Activated B cell treated with CpG ODN at 0.5 μM for 24 hours (primary cell): ENCODE measurements at regions not wholly inside any gene's neighbourhood (a gene's known extent, or its start where the extent isn't known, plus 50 kb on each side); places are given as distances from the start of the nearest gene placed in this dataset.

Source experiments
- ATAC-seq: fragments of 200-7000 bp; cut with Tn5 transposase; one replicate; pipeline ENCODE4 v1.10.0; 2021; ENCODE audit warnings: low read depth, mild to moderate bottlenecking, moderate library complexity
- CTCF ChIA-PET: fragments of 350-600 bp; sonication (Branson Sonifier 250); formaldehyde crosslinking; loops from one replicate; lab custom pipeline; 2021; ENCODE audit warnings: antibody characterized with exemption; lab: Charles Lee
- POLR2A ChIA-PET: fragments of 350-600 bp; sonication (Branson Sonifier 250); formaldehyde crosslinking; loops from one replicate; lab custom pipeline; 2021; ENCODE audit warnings: antibody characterized with exemption; lab: Charles Lee
- DNase-seq: peaks from one replicate; pipeline ENCODE4 v3.0.0; 2022
- H3K27ac Mint-ChIP-seq: one replicate; pipeline ENCODE4 v1.8.0; 2020; ENCODE audit warnings: mixed read lengths
- H3K27me3 Mint-ChIP-seq: one replicate; pipeline ENCODE4 v1.8.0; 2021; ENCODE audit warnings: mixed read lengths
- H3K36me3 Mint-ChIP-seq: one replicate; pipeline ENCODE4 v1.8.0; 2021; ENCODE audit warnings: low read depth, mixed read lengths
- H3K4me1 Mint-ChIP-seq: one replicate; pipeline ENCODE4 v1.8.0; 2021; ENCODE audit warnings: mixed read lengths
- H3K4me3 Mint-ChIP-seq: one replicate; pipeline ENCODE4 v1.8.0; 2020; ENCODE audit warnings: mild to moderate bottlenecking, mixed read lengths
- H3K9me3 Mint-ChIP-seq: one replicate; pipeline ENCODE4 v1.8.0; 2020; ENCODE audit warnings: mixed read lengths
- CTCF ChIP-seq: fragments of 200-600 bp; IDR thresholded peaks from one replicate; pipeline ENCODE4 v1.8.0; 2022; ENCODE audit warnings: antibody characterized with exemption, mild to moderate bottlenecking
- intact Hi-C: fragments of 100-400 bp; cut with micrococcal nuclease; formaldehyde crosslinking; loops from one replicate; pipeline ENCODE4 v1.15.1; 2024

GRCh38 chr22:27135031-27135981 lies 477.9 kb downstream of the MIAT start:
- POLR2A ChIA-PET, result no interaction called here
- H3K9me3 Mint-ChIP-seq, result no peaks in the 10 kb centered on the region
- H3K27me3 Mint-ChIP-seq, result peaks cover 7% of the 10 kb centered on the region
- H3K36me3 Mint-ChIP-seq, result no peaks in the 10 kb centered on the region
- intact Hi-C loops, result no loop called here
- TF ChIP-seq CTCF, result no peak
- H3K27ac Mint-ChIP-seq, result no peak overlapping the region
- H3K4me1 Mint-ChIP-seq, result no peaks in the 10 kb centered on the region
- DNase-seq (no peak), ATAC-seq (no peak)
- CTCF ChIA-PET, result no interaction called here
- H3K4me3 Mint-ChIP-seq, result no peak overlapping the region

- Mint-ChIP-seq H3K9me3 (no peaks in the 10 kb centered on the region), H3K27ac (no peak overlapping the region), H3K36me3 (no peaks in the 10 kb centered on the region), H3K4me3 (no peak overlapping the region), H3K4me1 (no peaks in the 10 kb centered on the region), H3K27me3 (peaks cover 7% of the 10 kb centered on the region)
- DNase-seq, result no peak
- ChIA-PET POLR2A (no interaction called here), CTCF (no interaction called here)
- ATAC-seq, result no peak
- intact Hi-C loops, result no loop called here
- no peak for TF ChIP-seq CTCF
Measured at GRCh38 chr22:27136596-27136995, 479.2 kb downstream of the MIAT start.

DNA sequence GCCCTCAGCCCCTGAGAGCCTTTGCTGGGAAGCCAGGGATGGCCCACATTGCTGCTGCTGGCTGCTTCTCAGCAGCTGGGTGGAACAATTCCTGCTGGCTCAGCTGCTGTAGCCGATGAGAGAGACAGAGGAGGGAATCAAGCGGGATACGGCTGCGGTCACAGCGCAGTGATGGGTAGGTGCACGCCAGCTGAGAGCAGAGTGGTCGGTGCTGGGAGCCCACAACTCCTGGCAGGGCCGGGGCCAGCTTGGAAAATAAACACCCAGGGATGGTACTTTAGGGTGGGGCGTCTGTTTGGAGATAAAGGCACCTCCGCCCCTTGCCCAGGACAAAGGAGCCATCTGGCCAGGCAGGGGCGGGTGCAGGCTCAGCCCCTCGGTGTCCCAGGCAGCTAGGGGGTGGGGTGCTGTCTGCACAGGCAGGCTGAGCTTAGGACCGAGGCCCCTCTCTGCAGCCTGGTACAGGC lies 480.5 kb downstream of the MIAT start:
- Mint-ChIP-seq H3K27ac (no peak overlapping the region), H3K4me3 (no peak overlapping the region), H3K9me3 (no peaks in the 10 kb centered on the region), H3K27me3 (peaks cover 5% of the 10 kb centered on the region), H3K4me1 (no peaks in the 10 kb centered on the region), H3K36me3 (no peaks in the 10 kb centered on the region)
- TF ChIP-seq CTCF, result no peak
- intact Hi-C loops, result no loop called here
- POLR2A ChIA-PET, result no interaction called here
- DNase-seq (no peak), ATAC-seq (no peak)
- CTCF ChIA-PET, result no interaction called here

GRCh38 chr22:27138471-27138870 lies 481.1 kb downstream of the MIAT start:
- no peak for TF ChIP-seq CTCF
- H3K27ac Mint-ChIP-seq, result no peak overlapping the region
- DNase-seq (no peak), ATAC-seq (no peak)
- intact Hi-C loops, result no loop called here
- H3K9me3 Mint-ChIP-seq, result no peaks in the 10 kb centered on the region
- H3K36me3 Mint-ChIP-seq, result no peaks in the 10 kb centered on the region
- no peaks in the 10 kb centered on the region for H3K4me1 Mint-ChIP-seq
- ChIA-PET CTCF (no interaction called here), POLR2A (no interaction called here)
- no peak overlapping the region for H3K4me3 Mint-ChIP-seq
- peaks cover 7% of the 10 kb centered on the region for H3K27me3 Mint-ChIP-seq

GRCh38 chr22:27139935-27140511 lies 482.6 kb downstream of the MIAT start:
- peaks cover 6% of the 10 kb centered on the region for H3K27me3 Mint-ChIP-seq
- DNase-seq (no peak), ATAC-seq (no peak)
- CTCF ChIA-PET, result no interaction called here
- POLR2A ChIA-PET, result no interaction called here
- no peak overlapping the region for H3K27ac Mint-ChIP-seq
- H3K9me3 Mint-ChIP-seq, result no peaks in the 10 kb centered on the region
- TF ChIP-seq CTCF, result no peak
- H3K4me3 Mint-ChIP-seq, result no peak overlapping the region
- no peaks in the 10 kb centered on the region for H3K4me1 Mint-ChIP-seq
- intact Hi-C loops, result no loop called here
- no peaks in the 10 kb centered on the region for H3K36me3 Mint-ChIP-seq
